Right lobe of liver (tissue), 4 donors: ENCODE measurements at regions not wholly inside any gene's neighbourhood (a gene's known extent, or its start where the extent isn't known, plus 50 kb on each side); places are given as distances from the start of the nearest gene placed in this dataset.

ENCODE experiments used
- CTCF ChIP-seq, 4 donors: fragments of 200-600 bp in 3 of 4; fragments of 450-650 bp in 1 of 4; IDR thresholded peaks; one replicate each; pipeline versions ENCODE4 v1.5.1 to v1.8.0; 2016 to 2022; ENCODE audit warnings: antibody characterized with exemption in 4 of 4, mild to moderate bottlenecking in 2 of 4
- POLR2A ChIP-seq: fragments of 450-650 bp; IDR thresholded peaks from one replicate; pipeline ENCODE4 v1.6.1; 2017; ENCODE audit warnings: antibody characterized with exemption, mild to moderate bottlenecking
- donor health status: DM: no; HTN: no; CAD: no.
- donor health status: DM: no; HTN: no; CAD: no.
- donor health status: DM: no; HTN: yes; CAD: no.

GRCh38 chr12:23127701-23128100 is 502.7 kb downstream of the ETNK1 start:
- TF ChIP-seq CTCF (IDR thresholded peaks at IDR 0.05) (no peak), POLR2A (no peak)
